ENCODE measurements at regions not wholly inside any gene's neighbourhood (a gene's known extent, or its start where the extent isn't known, plus 50 kb on each side); places are given as distances from the start of the nearest gene placed in this dataset.
A peak's percentile ranks its signal among the peaks of the same experiment; 100 is the strongest.

DNA sequence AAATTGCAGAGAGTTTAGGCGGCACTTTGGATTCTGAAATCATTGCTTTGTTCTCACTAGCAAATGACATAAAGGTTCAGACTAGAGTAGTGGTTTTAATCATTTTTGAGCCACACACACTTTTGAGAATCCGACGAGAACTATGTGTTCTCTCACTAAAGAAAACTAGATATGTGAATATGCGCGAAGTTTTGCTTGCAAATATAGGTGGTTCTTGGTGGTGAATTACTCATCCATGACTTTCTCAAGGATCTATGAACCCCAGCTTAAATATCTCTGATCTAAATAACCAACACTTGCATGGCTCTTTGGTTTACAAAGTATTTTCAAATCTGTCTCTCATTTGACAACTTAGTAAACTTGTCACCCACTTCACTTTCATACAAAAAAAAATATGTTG lies 54.8 kb downstream of the NOG start:
- DNase-seq (ENCODE audit: low read depth), result no peak

DNA sequence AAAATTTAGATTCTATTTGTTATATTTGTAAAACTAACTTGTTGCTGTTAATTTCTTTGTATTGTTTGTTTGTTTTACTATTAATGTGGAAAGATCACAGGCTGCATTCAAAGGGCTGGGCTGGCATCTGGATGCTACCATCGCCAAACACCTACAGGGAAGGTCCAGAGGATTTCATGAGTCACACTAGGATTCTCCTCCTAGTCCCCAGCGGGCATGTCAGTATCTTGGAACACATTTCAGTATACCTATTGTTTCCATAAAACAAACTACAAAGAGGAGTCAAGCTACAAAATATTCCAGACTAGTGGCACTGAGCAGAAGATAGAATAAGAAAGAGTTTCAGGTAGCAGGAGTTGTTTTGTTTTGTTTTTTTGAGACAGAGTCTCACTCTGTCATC lies 55.3 kb downstream of the NOG start:
- no peak for DNase-seq (ENCODE audit: low read depth)

DNA sequence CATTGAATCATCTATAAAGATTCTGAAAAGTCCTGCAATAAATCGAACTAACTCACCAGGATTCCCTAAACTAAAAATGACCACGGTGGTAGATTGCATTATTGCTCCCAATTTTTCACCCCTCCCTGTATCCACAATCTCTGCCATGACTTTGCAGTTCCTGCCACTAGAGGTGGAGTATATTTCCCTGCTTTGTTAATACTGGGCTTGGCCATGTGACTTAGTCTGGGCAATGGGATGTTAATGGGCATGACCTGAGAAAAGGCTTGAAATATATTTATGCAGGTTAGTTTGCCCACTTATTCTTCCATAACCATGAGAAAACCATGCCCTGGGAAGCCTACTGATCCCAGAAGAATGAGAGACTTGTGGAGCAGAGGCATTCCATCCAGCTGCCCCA lies 59.1 kb downstream of the NOG start:
- no peak for DNase-seq (ENCODE audit: low read depth)

DNA sequence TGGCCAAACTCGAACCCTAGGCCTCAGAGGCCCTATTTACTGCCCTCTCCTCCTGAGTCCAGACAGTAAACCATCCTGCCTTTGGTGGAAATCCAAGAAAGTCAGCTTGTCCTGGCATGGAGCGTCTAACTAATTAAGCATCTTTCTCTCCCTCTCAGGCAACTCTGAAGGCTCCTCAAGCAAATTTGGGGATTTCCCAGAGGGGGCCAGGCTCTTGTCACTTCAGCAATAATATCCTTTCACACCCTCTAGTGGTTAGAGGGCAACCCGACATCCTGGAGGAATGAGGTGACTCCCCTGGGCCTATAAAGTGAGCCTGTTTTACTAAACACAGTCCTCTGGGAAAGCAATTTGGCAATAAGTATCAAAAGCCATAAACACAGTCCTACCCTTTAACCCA lies 60.4 kb downstream of the NOG start:
- DNase-seq (ENCODE audit: low read depth), result peak; percentile 3

DNA sequence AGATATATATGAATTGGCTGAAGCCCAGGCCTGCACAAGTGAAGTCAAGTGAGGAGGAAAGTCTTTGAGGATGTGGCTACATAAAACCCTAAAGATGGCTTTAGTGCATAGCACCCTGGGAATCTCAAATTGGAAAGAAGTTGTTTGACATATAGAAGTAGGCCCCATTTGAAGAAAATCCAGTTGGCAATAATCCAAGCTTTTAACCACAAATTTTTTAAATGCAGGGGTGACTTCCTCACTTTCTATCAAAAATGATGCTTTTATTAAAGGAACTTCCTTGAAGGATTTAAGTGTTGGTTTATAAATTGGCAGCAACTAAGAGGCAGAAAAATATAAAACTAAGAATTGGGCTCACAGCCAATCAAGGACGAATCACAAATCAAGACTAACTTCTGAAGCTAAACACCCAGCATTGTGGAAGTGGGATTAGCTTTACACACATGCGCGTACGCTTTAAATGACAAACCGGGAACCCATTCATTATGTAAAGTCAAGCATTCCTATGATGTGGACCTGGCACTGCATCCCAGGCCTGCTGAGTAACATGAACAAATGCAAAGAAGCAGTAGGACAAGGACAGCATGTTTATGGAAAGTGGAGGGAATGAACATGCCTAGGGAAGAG lies 63.3 kb downstream of the NOG start:
- DNase-seq (ENCODE audit: low read depth), result no peak

DNA sequence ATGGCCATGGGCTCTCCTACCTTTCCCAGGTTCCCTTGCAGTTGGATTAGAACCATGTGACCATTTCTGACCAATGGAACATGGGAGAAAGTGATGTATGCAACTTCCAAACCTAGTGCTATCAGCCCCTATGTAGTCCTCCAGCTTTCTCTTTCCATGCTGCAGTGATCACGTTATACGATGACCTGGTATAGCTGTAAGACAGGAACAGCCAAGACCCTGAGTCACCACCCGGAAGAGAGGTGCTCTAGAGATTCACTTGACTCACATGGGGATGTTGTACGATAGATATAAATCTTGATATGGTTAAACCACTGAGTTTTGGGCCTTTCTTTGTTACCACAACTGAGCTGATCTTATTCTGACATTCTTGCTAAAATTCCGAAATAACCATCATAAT lies 65.1 kb downstream of the NOG start:
- DNase-seq (ENCODE audit: low read depth), result no peak

DNA sequence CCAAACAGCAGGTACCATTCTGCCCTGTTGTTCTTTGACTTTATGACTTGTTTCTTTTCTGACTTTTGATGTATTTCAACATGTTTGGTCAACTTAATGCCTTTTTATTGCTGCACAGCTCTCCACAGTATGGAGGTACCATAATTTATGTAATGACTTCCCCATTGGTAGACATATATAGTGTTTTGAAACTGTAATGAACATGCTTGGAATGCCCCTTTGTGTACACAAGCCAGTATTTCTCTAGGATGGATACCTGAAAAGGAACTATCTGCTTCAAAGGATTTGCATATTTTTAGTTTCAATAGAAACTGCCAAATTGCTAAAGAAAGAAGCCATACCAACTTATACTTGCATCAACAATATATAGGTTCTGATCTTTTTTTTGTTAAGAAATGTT lies 66.1 kb downstream of the NOG start:
- no peak for DNase-seq (ENCODE audit: low read depth)

DNA sequence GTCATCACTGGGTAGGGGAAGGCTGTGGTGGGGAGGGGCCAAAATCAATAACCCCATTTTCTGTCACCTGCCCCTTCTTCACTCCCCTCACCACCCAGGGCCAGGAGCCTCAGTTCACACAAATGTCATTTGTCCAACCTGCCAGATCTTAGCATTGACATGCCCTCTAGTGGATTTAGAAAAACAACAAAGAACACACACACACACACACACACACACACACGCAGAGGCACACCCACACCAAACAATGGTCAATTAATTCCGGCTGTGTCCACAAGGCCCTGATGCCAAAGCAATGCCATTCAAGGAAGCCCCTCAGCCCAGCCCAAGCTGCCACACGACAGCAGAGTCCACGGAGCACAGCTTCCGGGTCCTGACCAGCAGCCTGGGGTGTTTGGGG lies 68.4 kb downstream of the NOG start:
- DNase-seq (ENCODE audit: low read depth), result no peak

DNA sequence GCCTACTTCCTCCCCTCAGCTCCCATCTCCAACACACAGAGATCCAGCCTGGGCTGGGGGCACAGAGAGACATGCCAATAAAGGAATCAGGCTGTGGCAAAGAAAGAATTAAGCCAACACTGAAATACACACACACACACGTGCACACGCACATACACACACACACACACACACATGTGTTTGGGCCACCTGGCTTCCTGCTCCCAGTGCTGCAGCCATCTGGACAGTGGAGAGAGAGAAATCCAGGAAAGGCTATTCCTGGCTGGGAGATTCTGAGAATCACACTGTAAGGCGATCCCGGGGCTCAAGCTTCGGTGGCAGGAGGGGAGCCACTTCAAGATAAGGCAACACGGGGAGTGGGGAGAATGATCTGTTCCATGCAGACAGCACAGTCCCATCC lies 72.4 kb downstream of the NOG start:
- DNase-seq (ENCODE audit: low read depth), result no peak

DNA sequence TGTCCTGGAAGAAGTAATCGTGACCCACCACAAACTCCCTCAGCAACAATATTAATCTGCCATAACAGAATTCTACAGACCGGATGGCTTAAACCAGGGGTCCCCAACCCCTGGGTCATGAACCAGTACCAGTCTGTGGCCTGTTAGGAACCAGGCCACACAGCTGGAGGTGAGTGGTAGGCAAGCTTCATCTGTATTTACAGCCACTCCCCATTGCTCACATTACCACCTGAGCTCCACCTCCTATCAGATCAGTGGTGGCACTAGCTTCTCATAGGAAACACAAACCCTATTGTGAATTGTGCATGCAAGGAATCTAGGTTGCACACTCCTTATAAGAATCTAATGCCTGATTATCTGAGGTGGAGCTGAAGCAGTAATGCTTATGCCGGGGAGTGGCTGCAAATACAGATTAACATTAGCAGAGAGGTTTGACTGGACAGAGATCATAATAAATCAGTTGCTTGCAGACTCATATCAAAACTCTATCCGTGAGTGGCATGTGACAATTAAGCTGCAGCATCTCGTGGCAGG lies 74.5 kb downstream of the NOG start:
- no peak for DNase-seq (ENCODE audit: low read depth)

DNA sequence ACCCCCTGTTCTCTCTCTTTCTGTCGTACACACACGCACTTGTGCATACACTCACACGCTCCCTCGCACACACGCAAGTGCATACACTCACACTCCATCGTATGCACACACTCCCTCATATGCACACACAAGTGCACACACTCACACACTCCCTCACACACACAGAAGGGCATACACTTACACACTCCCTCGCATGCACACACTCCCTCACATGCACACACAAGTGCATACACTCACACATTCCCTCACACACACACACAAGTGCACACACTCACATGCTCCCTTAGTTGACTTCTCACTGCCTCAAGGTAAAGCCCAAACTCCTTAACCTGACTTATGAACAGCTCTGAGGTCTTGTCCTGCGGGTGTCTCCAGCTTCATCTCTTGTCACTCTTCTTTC lies 78.7 kb downstream of the NOG start:
- DNase-seq (ENCODE audit: low read depth), result no peak

DNA sequence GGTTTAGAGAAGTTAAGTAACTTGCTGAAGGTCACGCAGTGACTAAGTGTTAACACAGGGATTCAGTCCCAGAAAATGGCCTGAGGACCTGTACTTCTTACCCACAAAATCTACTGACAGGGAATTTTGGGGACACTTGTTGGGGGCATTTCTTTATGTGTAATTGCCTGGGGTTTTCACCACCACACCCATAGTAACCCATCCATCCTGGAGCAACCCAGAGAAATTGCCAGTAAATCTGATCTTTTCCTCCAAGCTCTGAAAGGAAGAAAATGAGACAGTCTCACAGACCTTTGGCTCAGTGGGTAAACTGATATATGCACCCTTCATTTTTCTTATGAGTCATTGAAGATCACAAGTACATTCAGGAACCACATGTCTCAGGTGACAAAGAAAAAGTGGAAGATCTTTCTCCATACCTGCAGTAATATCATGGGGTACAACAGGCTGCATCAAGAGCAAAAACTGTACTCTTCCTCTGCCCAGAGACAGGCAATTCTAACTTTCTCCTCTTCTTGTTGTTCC lies 81.0 kb downstream of the NOG start:
- no peak for DNase-seq (ENCODE audit: low read depth)

DNA sequence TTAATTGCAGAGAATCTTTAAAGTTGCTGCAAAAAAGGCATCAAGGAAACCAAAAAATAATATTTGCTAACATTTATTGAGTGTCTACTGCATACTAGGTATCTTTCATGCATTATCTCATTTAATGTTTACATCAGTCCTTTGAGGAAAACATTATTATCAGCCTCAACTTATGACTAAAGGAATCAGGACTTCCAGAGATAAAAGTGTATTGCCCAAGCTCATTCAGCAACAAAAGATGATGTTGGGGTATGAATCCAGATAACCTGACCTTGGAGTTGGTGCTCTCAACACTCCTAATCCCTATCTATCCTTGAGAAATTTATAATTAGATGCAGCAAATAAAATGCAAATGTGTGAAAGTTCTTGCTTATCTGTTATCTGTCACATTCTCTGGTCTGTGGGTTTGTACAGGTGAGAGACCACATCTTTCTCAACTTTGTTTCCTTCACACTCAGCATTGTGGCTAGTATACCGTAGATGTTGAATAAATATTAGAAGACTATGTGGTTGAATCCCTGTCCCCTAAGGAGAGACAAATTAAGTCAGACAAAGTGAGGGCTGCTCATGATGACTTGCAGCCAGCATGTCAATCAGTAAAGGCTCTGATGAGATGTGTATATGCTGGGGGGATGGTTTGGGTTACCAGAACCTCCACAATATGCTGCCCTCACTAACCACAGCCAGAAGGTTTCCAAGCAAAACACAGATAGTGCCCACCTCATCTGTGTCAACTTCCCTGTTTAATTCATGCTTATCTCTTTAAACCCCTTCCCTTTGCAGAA lies 82.6 kb downstream of the NOG start:
- DNase-seq (ENCODE audit: low read depth), result no peak

DNA sequence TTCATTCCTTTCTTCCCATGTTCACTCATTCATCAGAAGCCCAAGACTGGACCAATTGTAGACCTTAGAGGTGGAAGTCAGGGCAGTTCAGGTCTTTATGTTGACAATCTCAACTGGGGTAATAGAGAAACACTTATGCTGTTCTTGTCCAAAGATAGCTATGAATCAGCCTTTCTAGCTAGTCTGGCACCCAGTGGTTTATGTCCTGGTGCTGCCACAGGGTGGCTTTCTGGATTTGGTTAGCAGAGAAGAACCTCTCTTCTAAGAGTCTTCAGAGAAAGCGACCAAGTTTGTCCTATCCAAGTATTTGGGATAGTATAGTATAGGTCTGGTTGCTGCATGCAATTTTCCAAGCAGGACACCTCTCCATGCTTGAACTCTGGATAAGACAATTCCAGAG lies 83.3 kb downstream of the NOG start:
- no peak for DNase-seq (ENCODE audit: low read depth)

DNA sequence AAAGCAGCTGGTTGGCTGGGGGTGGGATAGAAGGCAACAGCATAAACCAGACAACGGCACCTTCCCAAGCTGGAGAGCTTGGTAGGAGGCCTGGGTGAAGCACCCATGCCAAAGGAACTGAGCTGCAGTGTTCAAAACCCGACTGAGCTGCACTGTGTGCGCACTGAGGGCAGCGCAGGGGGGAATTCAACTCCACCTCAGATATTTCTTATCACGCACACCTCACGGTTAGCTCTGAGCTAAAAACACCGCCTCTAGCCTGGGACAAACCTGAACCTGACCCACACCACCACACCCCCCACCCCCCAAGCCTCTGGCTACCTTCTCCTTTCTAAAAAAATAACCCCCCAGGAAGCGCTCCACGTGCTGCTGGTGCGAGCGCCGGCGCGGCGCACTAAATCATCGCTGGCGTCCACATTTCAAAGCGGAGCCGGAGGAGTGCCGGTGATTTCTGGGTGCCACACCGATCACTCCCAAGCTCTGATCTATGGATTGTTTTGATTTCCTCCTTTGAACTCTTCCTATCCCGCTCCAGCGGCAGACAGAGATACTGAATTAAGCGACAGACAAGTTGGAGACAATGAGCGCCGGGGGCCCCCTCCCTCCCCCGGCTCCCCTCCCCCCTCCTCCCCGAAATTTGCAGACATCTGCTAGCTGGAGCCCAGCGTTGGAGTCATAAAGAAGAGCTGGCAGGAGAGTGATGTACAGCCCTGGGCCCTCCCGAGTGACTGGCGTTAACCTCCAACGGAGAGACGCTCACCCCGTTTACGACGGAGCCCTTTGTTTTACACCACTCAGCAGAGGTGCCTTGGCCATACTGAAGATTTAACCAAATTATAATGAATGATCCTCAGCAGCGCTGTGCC lies 85.0 kb downstream of the NOG start:
- DNase-seq (ENCODE audit: low read depth), result no peak

DNA sequence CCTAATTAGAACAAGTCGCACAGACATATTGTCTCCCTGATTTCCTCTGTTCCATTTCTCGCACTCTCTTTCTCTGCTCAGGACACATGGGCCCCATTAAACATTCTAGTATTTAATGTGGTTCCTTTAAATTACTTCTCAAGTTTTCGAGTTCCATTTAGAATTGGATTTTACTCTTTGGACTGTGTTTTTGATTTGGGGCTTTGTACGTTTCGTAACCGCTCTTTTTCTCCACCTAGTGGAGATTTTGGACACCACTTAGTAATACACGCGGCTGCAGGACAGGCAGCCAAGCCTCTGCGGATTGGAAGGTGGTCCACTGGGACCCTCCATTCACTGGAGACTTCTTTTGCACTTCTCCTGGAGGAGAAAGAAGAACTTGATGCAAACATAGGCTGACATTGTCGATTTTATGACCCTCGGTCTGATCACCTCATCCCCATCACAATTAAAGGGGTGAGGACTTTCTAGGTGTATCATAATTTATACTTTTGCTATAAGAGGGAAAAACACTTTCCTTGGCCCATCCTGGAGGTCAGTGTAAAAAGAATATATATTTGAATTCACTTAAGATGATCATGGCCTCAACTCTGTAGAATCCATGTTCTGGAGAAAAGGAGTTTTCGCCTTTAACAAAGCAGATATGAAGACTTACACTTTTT lies 85.7 kb downstream of the NOG start:
- DNase-seq (ENCODE audit: low read depth), result no peak

DNA sequence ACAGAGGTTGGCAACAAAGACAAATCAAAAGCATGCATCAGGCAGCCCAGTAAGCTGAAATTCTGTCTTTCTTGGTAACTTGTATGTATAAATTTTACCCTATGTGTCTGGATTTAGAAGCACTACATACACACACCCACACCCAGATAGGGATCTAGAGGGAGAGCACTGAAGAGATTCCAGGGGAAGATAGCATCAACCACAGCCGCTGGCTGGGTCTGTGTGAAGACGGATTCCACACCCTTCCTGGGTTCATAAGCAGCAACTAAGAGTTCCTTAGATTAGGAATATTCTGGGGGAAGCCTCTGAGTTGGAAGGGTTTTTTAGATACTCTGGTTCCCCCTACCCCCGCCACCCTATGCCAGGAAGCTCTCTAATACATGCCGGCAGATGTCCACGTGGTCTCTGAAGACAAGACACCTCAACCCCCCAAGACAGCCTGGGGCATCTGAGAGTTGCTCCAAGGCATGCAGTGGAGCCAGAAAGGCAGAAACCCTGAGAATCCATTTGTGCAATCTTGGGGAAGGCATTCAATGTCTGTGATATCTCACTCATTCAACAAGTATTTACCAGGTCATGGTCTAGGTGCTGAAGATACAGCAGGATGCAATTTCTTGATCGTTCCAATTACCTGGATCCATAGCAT lies 86.4 kb downstream of the NOG start:
- no peak for DNase-seq (ENCODE audit: low read depth)

DNA sequence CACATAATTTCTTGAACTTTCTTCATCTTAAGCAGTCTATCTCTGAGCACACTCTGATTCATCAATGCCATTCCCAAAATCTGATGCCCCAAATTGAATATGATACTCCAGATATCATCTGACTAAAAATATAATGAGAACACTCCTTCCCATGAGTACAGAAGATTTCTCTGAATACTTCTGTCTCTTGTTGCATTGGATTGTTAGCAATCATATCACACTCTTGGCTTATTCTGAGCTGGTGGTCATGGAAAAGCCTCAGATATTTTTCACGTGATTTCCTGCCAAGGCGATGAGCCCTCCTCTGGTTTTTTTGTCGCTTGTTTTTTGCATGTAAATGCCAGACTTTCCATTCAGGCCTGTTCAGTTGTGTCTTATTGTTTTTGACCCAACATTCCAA lies 87.2 kb downstream of the NOG start:
- DNase-seq (ENCODE audit: low read depth), result no peak

DNA sequence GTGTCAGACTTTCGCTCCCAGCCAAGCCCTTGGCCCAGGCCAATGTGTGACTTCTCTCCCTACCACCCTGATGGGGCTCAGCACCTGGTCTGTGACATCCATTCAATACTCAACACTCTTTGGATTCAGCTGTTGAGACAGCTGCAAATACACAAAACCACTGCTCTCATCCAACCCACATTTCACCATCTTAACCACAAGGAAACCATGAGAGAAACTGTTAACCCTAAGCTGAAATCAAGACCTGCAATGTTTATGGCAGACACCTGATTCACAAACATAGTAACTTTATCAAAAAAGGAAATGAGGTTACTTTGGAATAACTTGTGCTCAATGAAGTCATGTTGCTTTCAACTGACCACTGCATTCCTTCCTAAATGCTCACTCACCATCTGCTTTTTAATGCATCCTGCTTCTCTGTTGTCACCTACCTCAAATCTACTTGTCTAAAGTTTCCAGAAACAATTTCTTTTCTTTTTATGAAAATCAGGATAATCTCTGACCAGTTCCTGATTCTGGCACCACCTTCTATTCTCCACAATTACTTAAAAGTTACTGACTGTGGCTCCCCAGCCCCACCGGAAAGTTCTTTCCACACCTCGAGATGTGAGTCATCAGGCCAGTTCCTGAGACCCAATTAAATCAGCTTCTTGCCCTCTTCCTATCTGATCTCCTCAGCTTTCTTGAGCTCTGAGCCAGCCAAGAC lies 88.2 kb downstream of the NOG start:
- DNase-seq (ENCODE audit: low read depth), result no peak

DNA sequence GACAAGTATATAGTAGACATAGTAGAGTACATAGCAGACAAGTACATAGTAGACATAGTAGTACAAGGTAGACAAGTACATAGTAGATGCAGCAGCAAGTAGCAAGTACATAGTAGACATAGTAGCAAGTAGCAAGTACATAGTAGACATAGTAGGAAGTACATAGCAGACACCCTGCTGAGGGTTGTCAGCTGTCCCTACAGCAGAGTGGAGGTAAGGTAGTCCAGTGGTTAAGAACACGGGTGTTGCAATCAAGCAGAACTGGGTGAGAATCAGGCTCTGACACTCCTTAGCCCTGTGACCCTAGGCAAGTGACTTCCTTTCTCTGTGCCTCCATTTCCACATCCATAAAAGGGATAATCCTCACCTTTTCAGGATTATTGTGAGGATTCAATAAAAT lies 94.7 kb downstream of the NOG start:
- no peak for DNase-seq (ENCODE audit: low read depth)

Measured in stimulated activated CD8-positive, alpha-beta memory T cell treated with anti-CD3 and anti-CD28 coated beads, Interleukin-15, amount 100 ng/mL, for 1 hour (primary cell).